ENCODE measurements at regions not wholly inside any gene's neighbourhood (a gene's known extent, or its start where the extent isn't known, plus 50 kb on each side); places are given as distances from the start of the nearest gene placed in this dataset.
"Not testable (repeated sequence)": the region's sequence is repeated elsewhere in the genome, so short reads cannot be mapped to it uniquely, and the experiment has no call there.

DNA sequence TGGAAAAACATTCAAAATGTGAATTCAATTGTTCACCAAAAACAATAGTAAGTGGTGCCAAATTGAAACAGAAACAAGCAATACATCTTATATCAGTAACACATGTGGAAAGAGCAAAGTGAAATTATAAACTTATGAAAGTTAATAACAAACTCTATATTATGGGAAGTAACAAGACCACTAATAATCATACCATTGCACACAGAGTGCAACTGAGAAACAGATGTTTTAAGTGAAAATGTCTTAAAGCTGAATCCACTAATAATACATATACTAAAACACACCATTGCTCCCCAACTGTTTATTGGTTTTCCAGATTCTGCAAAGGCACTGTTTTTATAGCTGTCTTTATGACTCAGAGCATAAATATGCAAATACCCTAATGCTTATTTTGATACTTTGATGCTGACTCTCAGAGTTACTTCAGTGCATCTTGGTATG lies 292.3 kb downstream of the RFPL4B start:
- no peak for DNase-seq

DNA sequence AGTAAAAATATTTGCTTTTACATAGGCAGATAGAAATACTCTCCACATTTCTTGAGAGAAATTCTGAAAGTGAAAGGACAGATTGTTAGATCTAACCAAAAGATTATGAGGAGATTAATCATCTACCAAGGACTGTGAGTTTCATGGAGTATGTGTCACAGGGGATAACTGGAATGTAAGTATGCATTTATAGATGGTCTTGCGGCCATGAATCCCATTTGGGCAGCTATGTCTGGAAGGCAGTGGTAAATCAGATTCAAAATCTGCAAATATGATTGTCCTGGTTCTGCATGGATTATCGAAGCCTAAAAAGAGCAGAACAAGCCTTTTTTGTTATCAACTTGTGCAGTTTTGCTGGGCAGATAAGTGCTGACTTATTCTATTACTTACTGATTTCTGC lies 293.8 kb downstream of the RFPL4B start:
- DNase-seq: no peak

DNA sequence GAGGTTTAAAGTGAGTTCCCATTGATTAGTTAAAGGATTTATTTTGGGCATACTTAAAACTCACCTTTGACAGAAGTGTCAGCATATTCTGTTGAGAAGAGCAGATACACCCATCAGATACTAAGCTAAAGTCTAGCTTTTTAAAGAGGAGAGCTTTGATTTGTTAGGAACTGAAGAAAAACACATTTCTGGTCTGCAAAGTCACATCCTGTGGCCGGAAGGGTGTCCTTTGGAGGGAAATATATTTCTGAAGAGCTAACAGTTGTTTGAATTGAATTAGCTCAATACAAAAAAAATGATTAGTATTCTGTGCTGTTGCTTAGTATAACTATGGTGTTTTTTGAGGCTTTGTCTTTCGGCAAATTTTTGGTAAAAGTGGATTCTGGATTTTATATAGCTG lies 302.7 kb downstream of the RFPL4B start:
- no peak for DNase-seq

DNA sequence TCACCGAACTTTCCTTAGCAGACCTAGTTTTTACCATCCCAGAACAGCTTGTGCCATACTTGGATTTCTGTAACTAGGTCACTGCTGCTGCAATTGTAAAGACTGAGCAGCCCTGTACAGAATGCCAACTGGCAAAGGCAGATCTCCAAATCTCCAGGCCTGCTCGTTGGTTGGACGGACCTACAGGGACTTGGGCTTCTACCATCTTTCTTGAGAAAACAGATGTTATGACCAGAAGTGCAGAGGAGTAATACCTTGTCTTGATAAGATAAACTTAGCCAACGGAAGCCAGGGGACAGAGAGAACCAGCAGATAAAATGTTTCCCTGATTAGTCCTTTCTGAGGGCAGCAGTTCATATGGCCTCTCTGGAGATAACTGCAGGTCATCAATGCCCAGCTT lies 304.1 kb downstream of the RFPL4B start:
- DNase-seq: peak in 28 of 56 donors; percentile 0 to 55 (median 9)

DNA sequence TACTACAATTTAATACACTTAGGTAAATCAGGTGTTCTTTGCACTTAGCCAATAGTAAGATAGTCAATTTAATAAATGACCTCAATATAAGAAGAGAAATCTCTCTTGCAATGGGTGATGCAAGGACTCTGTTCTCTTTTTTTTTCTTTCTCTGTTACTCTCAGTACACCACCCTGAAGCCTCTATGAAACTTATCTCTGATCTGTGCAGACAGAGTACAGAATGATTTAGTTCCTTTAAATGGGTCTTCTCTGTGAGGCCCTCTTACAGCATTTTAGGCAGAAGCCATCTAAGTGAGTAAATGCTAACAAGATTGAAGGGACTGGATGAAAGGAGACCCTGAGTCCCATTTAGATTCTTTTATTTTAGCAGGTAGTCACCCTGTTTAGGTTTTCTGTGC lies 312.8 kb downstream of the RFPL4B start:
- no peak for DNase-seq

DNA sequence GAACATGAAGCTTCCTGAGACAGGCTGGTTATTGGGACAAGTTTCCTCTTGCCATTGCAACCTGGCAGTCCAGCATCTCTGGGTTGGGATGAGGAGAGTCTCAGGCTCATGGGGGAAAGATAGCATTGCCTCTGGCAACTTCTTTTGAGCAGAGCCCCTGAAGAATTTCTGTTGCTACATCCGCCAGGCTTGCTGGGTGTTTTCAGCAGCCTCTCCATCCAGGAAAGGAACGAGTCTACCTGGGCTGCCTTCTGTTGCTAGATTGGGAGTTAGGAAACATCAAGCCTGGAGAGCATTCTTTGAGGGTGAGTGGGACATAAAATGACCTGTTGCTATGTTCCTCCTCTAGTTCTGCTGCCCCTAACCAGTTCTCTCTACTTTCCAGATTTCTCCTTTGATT lies 313.5 kb downstream of the RFPL4B start:
- no peak for DNase-seq

DNA sequence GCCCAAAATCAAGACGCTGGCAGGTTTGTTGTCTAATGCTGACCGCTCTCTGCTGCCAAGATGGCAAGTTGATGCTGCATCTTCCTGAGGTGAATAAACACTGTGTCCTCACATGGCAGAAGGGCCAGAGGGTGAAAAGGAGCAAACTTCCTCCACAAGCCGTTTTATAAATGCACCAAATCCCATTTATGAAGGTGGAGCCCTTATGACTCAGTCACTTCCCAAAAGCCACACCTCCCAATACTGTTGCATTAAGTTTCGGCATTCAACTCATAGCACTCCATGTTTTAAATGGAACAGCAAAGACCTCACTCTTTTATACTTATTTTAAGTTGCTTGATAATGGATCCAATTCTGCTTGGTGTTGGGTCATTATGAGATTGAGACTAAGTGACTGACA lies 316.6 kb downstream of the RFPL4B start:
- no peak for DNase-seq

DNA sequence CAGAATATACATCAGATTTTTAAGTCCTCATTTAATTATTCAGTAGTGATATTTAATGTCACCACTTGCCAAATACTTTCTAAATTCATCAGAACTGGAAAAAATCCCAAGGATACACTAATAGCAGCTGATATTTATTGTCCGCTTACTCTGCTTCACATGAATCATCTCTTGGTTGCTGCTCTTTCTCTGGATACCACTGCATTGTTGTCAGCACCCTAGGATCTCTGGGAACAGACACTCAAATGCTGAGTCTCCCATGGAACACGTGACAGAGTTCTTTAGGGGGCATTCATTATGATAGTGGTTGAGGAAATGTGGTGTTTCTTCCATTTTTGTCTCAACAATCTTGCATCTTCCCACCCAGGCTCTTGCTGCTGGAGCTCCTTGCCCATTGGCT lies 318.0 kb downstream of the RFPL4B start:
- DNase-seq: no peak

DNA sequence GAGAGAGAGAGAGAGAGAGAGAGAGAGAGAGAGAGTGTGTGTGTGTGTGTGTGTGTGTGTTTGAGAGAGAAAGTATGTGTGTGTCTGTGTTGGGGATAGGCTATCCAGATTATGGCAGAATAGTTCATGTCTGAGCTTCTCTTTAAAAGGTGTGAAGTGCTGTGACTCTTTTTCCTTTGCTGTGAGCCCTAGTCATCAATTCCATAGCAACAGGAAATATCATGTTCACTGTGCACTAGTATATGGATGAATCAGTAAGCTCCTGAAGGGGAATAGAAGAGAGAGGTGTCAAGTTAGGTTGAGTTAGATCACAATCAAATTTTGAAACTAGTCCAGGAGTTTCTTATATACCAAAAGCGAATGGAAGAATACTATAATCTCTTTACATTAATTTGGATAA lies 318.7 kb downstream of the RFPL4B start:
- no peak for DNase-seq

DNA sequence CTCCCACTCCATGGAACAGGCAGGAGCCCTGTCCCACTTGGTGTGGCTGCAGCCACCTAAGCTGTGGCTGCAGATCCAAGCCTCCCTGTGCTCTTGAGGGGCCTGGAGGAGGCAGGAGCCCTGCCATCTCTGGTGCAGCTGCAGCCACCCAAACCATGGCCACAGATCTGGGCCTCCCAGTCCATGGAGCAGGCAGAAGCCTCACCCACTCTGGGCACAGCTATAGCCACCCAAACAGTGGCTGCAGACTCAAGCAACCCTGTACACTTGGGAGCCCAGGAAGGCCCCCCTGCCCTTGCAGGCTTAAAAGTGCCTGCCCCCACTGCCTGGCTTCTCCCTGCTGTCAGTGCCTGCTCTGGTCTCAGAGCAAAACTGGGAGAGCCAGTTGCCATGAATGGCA lies 320.3 kb downstream of the RFPL4B start:
- no peak for DNase-seq

DNA sequence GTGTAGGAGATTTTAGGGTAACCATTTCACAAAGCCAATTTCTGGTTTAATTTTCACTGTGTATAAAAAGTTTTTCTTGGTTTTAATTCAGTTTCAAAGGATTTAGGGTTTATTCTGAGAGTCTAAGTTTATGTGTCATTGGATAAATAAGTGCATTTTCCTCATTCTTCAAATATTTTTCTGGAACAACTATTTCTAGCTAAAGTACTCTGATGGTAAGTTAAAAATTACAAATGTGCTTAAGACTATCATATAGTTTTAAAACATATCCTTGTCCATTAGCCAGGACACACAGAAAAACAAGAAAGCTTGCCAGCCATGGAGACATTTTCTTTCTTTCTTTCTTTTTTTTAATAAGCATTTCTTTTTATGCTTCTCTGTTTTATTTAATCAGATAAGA lies 333.0 kb downstream of the RFPL4B start:
- DNase-seq: no peak

DNA sequence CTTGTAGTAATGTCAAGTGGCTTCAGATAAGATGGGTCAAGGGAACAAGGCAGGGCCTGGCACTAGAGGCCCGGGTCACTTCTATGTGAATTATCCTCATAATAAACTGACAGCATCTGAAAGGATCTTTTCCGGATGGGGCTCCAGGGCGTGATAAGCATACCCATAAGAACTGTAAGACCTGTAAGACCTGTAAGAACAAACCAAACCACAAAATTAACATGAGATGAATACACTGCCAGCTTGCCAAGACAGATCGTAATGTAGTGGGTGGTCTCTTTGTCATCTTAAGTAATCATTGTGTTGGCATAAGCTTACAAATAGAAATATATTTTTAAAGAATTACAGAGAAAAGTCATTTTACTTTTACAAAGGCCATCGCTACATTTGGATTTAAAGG lies 334.9 kb downstream of the RFPL4B start:
- no peak for DNase-seq

DNA sequence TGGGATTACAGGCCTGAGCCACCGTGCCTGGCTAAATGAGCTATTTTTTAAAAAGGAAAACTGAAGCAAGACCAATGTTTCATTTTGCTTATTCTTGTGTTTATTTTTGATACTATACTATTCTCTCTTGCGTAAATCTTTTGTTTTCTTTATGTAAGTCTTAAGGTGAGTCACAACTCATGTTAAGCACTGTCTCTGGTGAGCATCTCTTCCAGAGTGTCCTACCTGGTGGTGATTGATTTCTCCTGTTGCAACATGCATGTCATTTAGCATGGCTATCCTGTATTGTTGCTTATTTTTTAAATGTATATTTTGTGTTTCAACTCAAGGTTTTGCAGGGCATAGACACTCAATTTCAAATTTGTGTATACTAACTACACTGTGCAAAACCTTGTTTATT lies 336.0 kb downstream of the RFPL4B start:
- DNase-seq: no peak

DNA sequence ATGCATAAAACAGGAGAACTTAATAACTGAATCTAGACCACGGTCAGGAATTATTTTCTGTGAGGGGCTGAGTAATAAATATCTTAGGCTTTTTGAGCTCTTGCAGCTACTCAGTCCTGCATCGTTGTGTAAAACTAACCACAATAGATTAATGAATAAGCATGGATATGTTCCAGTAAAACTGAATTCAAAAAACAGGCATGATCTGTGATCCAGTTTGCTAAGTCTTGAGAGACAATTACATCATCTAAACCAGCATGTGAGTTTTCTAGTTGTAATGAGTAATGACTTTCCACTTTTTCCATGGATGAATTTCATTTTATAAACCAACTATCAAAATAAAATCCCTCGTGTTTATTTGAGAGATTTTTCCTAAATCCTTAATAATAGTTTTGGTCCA lies 336.8 kb downstream of the RFPL4B start:
- no peak for DNase-seq

DNA sequence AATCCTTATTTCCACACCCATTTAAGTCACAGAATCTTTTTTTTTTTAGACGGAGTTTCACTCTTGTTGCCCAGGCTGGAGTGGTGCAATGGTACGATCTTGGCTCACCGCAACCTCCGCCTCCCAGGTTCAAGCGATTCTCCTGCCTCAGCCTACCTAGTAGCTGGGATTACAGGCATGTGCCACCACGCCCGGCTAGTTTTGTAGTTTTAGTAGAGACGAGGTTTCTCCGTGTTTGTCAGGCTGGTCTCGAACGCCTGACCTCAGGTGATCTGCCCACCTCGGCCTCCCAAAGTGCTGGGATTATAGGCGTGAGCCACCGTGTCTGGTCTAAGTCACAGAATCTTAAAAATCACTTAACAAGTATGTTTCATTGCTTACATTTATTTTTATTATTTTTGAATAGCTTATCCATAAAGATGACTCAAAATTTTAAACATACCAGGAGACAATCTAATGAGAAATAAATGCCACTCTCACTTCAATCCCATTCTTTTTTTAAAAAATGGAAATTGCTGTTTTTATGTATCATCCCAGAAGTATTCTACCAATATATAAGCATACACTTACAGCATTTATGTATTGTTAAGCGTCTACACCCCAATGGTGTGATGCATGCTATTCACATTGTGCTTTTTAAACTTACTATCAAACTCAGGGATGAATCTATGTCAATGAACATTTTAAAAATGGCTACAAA lies 338.5 kb downstream of the RFPL4B start:
- not testable (repeated sequence) for DNase-seq

DNA sequence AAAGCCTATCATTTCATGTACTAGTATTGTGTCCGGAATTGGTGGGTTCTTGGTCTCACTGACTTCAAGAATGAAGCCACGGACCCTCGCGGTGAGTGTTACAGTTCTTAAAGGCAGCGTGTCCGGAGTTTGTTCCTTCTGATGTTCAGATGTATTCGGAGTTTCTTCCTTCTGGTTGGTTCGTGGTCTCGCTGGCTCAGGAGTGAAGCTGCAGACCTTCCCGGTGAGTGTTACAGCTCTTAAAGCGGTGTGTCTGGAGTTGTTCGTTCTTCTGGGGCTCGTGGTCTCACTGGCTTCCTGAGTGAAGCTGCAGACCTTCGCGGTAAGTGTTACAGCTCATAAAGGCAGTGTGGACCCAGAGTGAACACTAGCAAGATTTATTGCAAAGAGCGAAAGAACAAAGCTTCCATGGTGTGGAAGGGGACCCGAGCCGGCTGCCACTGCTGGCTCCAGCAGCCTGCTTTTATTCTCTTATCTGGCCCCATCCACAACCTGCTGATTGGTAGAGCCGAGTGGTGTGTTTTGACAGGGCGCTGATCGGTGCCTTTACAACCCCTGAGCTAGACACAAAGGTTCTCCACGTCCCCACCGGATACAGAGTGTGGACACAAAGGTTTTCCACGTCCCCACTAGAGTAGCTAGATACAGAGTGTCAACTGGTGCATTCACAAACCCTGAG lies 341.5 kb downstream of the RFPL4B start:
- DNase-seq: not testable (repeated sequence)

DNA sequence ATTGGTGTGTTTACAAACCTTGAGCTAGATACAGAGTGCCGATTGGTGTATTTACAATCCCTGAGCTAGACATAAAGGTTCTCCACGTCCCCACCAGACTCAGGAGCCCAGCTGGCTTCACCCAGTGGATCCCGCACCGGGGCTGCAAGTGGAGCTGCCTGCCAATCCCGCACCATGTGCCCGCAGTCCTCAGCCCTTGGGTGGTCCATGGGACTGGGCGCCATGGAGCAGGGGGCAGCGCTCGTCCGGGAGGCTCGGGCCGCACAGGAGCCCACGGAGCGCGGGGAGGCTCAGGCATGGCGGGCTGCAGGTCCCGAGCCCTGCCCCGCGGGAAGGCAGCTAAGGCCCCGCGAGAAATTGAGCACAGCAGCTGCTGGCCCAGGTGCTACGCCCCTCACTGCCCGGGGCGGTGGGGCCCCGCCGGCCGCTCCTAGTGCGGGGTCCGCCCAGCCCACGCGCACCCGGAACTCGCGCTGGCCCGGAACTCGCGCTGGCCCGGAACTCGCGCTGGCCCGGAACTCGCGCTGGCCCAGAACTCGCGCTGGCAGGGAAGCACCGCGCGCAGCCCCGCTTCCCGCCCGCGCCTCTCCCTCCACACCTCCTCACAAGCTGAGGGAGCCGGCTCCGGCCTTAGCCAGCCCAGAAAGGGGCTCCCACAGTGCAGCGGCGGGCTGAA lies 342.2 kb downstream of the RFPL4B start:
- DNase-seq: not testable (repeated sequence)

DNA sequence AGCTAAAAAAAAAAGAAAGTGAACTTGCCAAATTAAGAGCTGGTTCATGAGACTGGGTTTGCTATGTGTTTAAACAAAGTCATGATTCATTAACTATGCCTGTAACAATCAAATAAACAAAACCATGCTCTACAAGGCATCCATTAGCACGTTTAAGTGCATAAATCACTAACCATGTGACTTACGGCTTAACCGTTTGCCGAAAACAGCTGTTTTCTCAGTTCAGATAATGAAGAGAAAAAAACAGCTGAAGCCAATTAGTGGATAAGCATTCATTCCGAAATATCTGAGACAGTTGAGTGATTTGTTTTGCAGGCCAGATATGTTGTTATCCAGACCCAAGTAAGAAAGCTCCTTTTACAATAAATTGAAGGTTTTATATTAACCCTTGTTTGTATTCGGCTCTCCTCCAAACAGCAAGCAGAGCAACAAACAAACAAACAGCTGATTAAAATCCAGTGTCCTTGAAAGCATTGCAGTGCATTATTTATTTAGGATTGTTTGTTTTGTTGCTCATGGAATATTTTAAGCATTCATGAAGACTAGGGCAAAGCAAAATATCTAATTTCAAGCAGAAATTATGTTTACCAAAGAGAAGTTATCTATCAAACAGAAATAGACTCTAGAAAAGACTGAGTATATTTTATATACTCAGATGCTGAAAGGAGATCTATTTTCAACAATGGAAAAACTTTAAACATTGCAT lies 343.5 kb downstream of the RFPL4B start:
- DNase-seq: no peak

DNA sequence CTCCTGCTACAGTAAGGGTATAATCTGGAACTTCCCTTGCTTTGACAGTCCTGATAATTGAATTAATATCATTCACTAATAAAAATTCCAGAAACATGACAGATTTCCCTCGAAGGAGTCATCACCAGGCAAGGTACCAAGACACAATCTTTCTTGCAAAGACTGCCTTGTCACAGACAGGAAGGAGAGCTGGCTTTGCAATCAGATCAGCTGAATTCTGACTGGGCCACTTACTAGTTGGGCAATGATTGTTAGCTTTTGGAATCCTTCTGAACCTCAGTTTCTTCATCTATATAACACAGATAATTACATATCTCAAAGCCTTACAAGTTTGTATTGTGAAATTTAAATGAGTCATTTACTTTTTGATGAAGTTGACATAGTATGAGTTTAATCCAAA lies 344.2 kb downstream of the RFPL4B start:
- DNase-seq: no peak

DNA sequence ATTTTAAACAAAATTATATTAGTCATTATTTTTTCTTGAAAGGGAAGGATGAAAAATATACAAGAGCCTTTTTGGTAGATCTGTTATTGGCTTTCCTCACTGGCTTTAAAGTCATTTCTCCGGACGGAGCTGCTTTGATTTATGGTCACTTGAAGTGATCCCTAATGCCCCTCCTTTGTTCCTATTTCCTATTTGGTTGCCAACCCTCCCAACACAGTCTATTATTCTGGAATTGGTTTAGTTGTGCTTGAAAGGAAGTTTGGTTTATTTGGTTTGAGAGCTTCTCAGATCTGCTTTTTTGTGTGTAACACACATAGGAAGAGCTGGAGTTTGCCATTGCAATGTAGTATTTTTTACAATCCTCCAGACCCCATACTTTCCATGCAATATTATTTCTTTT lies 347.9 kb downstream of the RFPL4B start:
- no peak for DNase-seq

DNA sequence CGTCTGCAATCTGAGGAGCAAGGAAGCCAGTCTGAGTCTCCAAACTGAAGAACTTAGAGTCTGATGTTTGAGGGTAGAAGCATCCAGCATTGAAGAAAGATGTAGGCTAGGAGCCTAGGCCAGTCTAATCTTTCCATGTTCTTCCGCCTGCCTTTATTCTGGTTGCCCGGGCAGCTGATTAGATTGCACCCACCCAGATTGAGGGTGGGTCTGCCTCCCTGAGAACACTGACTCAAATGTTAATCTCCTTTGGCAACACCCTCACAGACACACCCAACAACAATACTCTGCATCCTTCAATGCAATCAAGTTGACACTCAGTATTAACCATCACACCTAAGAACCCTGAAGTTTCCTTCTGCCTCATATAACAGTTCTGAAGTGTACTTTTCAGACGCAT lies 350.1 kb downstream of the RFPL4B start:
- DNase-seq: no peak

DNA sequence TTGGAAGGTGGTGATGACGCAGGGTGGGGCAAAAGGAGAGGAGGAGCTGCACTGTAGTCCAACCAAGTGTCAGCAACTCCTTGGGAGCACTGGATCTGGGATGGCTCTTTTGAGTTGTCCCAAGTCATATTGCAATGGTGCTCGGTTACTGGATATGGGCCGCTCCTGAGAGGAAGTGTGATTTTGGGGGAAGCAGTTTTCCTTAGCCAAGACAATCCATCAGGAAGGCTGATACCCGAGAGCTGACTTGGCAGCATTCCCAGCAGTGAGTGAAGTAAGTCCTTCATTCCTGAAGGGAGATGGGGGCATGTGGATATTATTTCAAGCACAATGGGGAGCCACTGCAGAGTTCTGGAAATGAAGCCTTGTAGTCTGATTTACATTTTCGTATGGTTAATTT lies 354.1 kb downstream of the RFPL4B start:
- DNase-seq: peak in 1 of 56 donors; percentile 14
